Neutrophil (primary cell): ENCODE measurements at regions not wholly inside any gene's neighbourhood (a gene's known extent, or its start where the extent isn't known, plus 50 kb on each side); places are given as distances from the start of the nearest gene placed in this dataset.

Experiments used
- H3K27ac ChIP-seq: fragments of 200-600 bp; sonication (generic); 2 replicates; pipeline ENCODE4 v1.5.1; 2016; ENCODE audit warnings: mild to moderate bottlenecking, moderate library complexity
- H3K27me3 ChIP-seq: fragments of 200-600 bp; sonication (generic); 2 replicates; pipeline ENCODE4 v1.6.0; 2016; ENCODE audit warnings: mild to moderate bottlenecking
- H3K36me3 ChIP-seq: fragments of 200-600 bp; sonication (generic); 2 replicates; pipeline ENCODE4 v1.5.1; 2017
- H3K4me1 ChIP-seq, 2 experiments: fragments of 200-600 bp in 1 of 2; sonication (generic) in 1 of 2; 1 replicate in 1 of 2; 2 replicates in 1 of 2; pipeline versions ENCODE4 v1.5.1 to v1.6.1; 2013 to 2016; ENCODE audit warnings: low read depth in 1 of 2, low read length in 1 of 2, mild to moderate bottlenecking in 1 of 2, moderate library complexity in 1 of 2; ENCODE audit not compliant: control insufficient read depth in 1 of 2, insufficient read depth in 1 of 2
- H3K4me3 ChIP-seq, 2 experiments: fragments of 200-600 bp in 1 of 2; sonication (generic) in 1 of 2; 1 replicate in 1 of 2; 2 replicates in 1 of 2; pipeline ENCODE4 v1.5.1; 2013 to 2016; ENCODE audit warnings: low read depth in 1 of 2, low read length in 1 of 2, mild to moderate bottlenecking in 1 of 2, moderate library complexity in 1 of 2
- H3K9me3 ChIP-seq: fragments of 200-600 bp; sonication (generic); 2 replicates; pipeline ENCODE4 v1.5.1; 2016
- CTCF ChIP-seq: fragments of 200-600 bp; sonication (generic); IDR thresholded peaks from 2 replicates; pipeline ENCODE4 v1.5.1; 2016; ENCODE audit warnings: antibody characterized with exemption

GRCh38 chr7:3128857-3129490 is 85.3 kb upstream of the CARD11 start:
- H3K4me1 ChIP-seq = no peaks in the 10 kb centered on the region
- peaks cover 11% of the 10 kb centered on the region for H3K27me3 ChIP-seq
- H3K9me3 ChIP-seq = no peaks in the 10 kb centered on the region
- no peak overlapping the region for H3K27ac ChIP-seq
- no peak overlapping the region for H3K4me3 ChIP-seq
- TF ChIP-seq CTCF = no peak
- H3K36me3 ChIP-seq = no peaks in the 10 kb centered on the region

DNA sequence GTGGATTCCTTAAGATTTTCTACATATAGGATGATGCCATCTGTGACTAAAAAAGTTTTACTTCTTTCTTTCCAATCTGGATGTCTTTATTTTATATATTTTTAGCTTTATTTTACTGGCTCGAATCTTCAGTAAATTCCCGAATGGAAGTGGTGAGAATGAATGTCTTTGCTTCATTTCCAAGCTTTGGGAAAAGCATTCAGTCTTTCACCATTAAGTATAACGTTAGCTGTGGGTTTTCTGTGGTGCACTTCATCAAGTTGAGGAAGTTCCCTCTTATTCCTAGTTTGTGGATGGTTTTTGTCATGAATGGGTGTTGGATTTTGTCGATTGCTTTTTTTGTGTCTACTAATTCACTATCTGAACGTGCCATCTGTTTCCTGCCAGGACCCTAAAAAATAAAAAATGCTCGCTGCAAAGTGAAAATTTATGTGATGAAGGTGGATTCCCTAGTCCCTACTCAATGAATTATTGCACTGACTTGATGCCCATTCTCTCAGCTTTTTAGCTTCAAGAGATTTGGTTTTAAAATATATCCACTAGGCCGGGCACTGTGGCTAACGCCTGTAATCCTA is 90.2 kb upstream of the CARD11 start:
- Histone ChIP-seq H3K36me3 (no peaks in the 10 kb centered on the region), H3K4me3 (no peak overlapping the region), H3K27me3 (peaks cover 7% of the 10 kb centered on the region), H3K9me3 (no peaks in the 10 kb centered on the region), H3K27ac (no peak overlapping the region), H3K4me1 (no peaks in the 10 kb centered on the region)
- no peak for TF ChIP-seq CTCF

GRCh38 chr7:3134745-3135144 is 91.1 kb upstream of the CARD11 start:
- no peak for TF ChIP-seq CTCF
- Histone ChIP-seq H3K27me3 (peaks cover under 1% of the 10 kb centered on the region), H3K4me3 (no peak overlapping the region)

GRCh38 chr7:3135626-3136025 is 92.0 kb upstream of the CARD11 start:
- H3K4me1 ChIP-seq = no peaks in the 10 kb centered on the region
- no peaks in the 10 kb centered on the region for H3K36me3 ChIP-seq
- H3K4me3 ChIP-seq = no peak overlapping the region
- TF ChIP-seq CTCF = no peak
- no peak overlapping the region for H3K27ac ChIP-seq
- no peaks in the 10 kb centered on the region for H3K27me3 ChIP-seq
- H3K9me3 ChIP-seq = no peaks in the 10 kb centered on the region

More at GRCh38 chr7:3134745-3135144, 91.1 kb upstream of the CARD11 start:
- H3K27ac ChIP-seq = no peak overlapping the region
- H3K9me3 ChIP-seq = no peaks in the 10 kb centered on the region
- no peaks in the 10 kb centered on the region for H3K36me3 ChIP-seq
- H3K4me1 ChIP-seq = no peaks in the 10 kb centered on the region

GRCh38 chr7:3138206-3138605 is 94.5 kb upstream of the CARD11 start:
- H3K27me3 ChIP-seq = no peaks in the 10 kb centered on the region
- H3K27ac ChIP-seq = no peak overlapping the region
- no peaks in the 10 kb centered on the region for H3K4me1 ChIP-seq
- no peak overlapping the region for H3K4me3 ChIP-seq
- no peaks in the 10 kb centered on the region for H3K36me3 ChIP-seq
- no peaks in the 10 kb centered on the region for H3K9me3 ChIP-seq
- no peak for TF ChIP-seq CTCF
